PFSK-1 (cell line): ENCODE measurements at regions not wholly inside any gene's neighbourhood (a gene's known extent, or its start where the extent isn't known, plus 50 kb on each side); places are given as distances from the start of the nearest gene placed in this dataset.

Experiments used
- POLR2AphosphoS5 ChIP-seq: IDR thresholded peaks from 2 replicates; pipeline ENCODE4 v1.6.1; 2012; ENCODE audit warnings: low read depth, mild to moderate bottlenecking, control low read depth, low read length, moderate library complexity
- REST ChIP-seq, 2 experiments: IDR thresholded peaks; 2 replicates each; pipeline versions ENCODE4 v1.6.1 to v1.8.0; 2011 to 2012; ENCODE audit warnings: low read depth in 2 of 2, low read length in 2 of 2, control low read depth in 1 of 2, inconsistent platforms in 1 of 2, mild to moderate bottlenecking in 1 of 2, moderate library complexity in 1 of 2; ENCODE audit not compliant: insufficient read depth in 1 of 2
- SIN3A ChIP-seq: IDR thresholded peaks from 2 replicates; pipeline ENCODE4 v1.6.1; 2012; ENCODE audit warnings: mild to moderate bottlenecking, low read length, moderate library complexity, borderline replicate concordance; ENCODE audit not compliant: insufficient read depth
- TAF1 ChIP-seq: IDR thresholded peaks from 2 replicates; pipeline ENCODE4 v1.6.1; 2012; ENCODE audit warnings: low read length, control low read depth, borderline replicate concordance; ENCODE audit not compliant: insufficient read depth

DNA sequence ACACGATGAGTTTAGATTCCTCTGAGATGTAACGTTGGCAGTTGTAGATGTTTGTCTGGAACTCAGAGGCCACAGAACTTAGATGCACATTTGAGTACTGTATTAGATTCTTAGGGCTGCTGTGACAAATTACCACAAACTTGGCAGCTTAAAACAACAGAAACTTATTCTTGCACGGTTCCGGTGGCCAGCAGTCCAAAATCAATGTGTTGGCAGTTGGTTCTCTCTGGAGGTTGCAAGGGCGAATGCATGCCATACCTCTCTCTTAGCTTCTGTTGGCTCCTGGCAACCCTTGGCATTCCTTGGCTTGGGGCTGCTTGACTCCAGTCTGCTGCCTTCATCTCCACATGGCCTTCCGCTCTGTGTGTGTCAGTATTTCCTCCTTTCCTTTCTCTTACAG is 118.9 kb downstream of the C12orf75 start:
- TF ChIP-seq POLR2AphosphoS5 (no peak), REST (IDR thresholded peaks at IDR 0.05; ENCODE audit: insufficient read depth in 1 of 2, low read depth in 2 of 2, low read length in 2 of 2) (no peak), TAF1 (no peak), SIN3A (no peak)
